NCI-H2227 (cell line): ENCODE measurements at regions not wholly inside any gene's neighbourhood (a gene's known extent, or its start where the extent isn't known, plus 50 kb on each side); places are given as distances from the start of the nearest gene placed in this dataset.
"Not testable (repeated sequence)": the region's sequence is repeated elsewhere in the genome, so short reads cannot be mapped to it uniquely, and the experiment has no call there.

ENCODE experiments used
- DNase-seq: peaks from one replicate; lab custom pipeline; 2025; ENCODE audit not compliant: unreplicated experiment; lab: John Stamatoyannopoulos, UW

- DNase-seq, result no peak
Measured at GRCh38 chr14:50014809-50015430, 101.5 kb downstream of the VCPKMT start.

DNA sequence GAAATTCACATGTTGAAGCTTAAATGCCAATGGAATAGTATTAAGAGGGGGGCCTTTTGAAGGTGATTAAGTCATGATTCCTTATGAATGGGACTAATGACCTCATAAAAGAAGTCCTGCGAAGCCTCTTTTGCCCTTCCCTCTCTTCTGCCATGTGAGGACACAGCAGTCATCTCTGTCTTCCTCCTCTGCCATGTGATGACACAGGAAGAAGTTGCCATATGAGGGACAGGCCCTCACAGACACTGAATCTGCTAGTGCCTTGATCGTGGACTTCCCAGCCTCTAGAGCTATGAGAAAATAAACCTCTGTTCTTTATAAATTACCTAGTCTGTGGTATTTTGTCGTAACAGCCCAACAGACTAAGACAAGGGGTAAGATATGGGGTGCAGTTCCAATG, 100.7 kb downstream of the VCPKMT start:
- no peak for DNase-seq

DNA sequence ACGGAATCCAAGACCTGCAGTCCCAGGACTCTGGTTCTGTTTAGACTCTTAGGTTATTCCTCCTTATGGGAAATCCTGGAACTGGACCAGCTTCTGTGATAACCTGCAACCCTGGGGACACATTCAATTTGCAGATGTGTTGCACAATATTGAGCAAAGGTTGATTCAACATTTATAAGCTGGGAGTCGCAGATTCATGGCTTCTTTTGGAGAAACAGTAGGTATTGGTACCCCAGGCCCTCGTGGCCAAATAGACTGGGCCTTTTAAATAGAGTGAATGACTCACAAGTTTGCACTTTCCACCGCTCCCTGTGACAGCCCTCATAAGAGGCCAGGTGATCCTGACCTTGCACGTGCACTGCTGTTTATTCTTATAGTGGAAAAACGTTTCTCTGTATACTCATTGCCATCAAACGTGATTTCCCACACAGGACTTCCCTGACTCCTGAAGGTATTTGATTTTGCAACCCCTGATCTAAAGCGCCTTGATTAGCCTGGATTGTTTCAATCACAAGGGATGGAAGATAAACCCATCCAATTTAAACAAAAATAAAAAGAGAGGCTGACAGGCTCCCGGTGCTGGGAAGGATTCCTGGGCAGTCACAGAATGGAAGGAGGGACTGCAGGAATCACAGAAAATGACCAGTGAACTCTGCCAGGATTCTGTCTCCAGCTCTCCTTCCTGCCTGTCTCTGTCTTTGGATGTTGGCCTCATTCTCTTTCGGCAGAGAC, 98.0 kb downstream of the VCPKMT start:
- DNase-seq, result no peak

DNA sequence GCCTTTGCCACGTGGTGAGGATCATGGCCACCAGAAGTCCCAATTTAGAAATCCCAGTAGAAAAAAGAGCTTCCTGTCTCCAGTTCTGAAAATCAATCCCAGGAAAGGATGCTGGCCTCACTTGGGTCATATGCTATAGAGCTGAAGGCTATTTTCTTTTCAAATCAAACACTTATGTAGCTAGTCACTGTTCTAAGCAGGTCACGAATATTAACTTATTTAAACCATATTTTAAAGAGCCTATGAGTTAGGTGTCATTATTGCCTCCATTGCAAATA, 97.5 kb downstream of the VCPKMT start:
- DNase-seq, result no peak

DNA sequence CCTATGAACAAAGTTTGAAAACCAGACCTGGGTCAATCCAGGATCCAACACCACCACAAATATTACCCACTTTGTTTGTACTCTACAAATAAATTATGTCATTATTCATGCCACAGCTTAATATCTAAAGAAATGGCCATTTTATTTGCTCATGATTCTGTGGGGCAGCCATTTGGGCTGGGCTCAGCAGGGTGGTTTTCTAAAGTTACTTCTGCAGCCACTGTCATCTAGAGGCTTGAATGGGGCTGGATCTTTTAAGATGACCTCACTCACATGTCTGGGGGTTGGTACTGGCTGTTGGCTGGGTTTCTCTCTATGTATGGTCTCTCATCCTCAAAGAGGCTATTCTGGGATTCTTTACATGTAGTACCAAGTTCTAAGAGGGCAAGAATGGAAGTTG, 96.2 kb downstream of the VCPKMT start:
- DNase-seq, result no peak

DNA sequence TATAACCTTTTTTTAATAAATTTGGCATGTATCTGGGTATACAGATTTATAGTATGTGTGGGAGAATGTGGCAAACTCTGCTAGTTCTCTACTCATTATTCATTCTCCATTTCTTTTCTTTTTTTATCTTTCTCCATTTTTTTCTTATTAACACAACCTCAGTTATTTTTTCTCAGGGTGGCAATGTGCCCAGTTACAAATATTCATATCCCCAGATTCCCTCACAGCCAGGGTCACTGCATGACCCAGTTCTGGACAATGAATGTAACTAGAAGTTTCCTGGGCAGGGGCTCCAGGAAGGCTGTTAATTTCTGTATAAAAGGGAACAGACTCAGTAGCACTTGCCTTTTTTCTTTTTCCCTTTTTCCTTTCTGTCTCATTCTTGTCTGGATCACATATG, 95.6 kb downstream of the VCPKMT start:
- DNase-seq, result no peak

GRCh38 chr14:50021261-50022031, 94.9 kb downstream of the VCPKMT start:
- DNase-seq, result no peak

GRCh38 chr14:50022661-50023060, 93.7 kb downstream of the VCPKMT start:
- DNase-seq, result no peak

- no peak for DNase-seq
Measured at GRCh38 chr14:50023671-50024490, 92.5 kb downstream of the VCPKMT start.

DNA sequence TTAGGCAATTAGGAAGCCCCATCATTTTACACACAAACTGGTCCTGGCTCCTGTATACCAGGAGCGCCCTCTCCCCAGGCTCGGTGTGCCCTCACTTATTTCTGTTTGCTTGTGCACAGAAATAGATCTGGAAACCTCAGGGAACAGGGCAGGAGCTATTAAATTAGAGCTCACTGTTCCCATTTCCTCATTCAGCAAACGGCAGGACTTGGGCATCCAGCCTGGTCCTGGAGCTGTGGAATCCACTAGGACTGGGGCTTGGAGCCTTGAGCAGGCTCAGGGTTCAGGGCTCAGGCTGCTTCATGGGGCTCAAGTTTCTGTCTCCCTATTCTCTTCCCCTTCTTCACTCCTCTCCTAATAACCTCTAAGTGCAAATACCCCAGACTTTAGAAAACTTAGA, 91.3 kb downstream of the VCPKMT start:
- DNase-seq, result no peak

DNA sequence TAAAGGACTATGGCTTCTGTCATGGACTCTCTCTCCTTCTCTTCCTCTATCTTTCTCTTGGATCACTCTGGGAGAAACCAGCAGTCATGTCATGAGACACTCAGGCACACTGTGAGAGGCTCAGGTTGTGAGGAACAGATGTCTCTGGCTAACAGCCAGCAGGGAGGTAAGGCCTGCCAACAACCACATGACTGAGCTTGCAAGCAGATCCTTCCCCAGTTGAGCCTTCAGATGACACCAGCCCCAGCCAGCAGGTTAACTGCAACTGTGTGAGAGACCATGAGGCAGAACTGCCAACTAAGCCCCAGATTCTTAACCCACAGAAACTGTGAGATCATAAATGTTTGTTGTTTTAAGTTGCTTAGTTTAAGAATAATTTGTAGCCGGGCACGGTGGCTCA, 90.6 kb downstream of the VCPKMT start:
- no peak for DNase-seq

GRCh38 chr14:50026396-50026795, 90.0 kb downstream of the VCPKMT start:
- no peak for DNase-seq

DNA sequence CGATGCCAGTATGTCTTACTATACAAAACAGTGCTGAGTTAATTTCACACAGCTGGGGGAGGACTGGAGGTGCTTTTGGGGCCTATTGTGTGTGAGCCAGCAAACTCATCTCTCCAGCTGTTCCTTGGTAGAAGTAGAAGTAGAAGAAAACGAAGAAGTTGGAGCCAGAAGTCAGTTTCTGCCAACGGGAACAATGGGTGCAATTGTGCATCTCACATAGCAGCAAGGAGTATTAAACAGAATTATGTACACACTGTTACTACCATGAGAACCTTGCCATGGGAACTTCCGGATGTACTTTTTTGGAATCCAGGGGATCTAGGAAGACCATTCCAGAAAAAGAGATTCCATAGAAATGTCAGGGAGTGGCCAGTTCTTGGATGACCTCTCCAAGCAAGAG, 88.6 kb downstream of the VCPKMT start:
- no peak for DNase-seq

DNA sequence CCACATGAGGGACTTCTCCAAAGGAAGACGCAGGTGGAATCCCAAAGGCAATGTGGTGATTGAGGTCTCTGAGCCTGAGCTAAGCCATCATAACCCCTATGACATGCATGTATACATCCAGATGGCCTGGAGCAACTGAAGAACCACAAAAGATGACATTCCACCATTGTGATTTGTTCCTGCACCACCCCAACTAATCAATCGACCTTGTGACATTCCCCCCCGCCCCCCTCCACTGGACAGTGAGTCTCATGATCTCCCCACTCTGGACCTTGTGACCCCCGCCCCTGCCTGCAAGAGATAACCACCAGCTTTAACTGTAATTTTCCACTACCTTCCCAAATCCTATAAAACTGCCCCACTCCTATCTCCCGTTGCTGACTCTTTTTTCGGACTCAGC, 87.9 kb downstream of the VCPKMT start:
- no peak for DNase-seq

DNA sequence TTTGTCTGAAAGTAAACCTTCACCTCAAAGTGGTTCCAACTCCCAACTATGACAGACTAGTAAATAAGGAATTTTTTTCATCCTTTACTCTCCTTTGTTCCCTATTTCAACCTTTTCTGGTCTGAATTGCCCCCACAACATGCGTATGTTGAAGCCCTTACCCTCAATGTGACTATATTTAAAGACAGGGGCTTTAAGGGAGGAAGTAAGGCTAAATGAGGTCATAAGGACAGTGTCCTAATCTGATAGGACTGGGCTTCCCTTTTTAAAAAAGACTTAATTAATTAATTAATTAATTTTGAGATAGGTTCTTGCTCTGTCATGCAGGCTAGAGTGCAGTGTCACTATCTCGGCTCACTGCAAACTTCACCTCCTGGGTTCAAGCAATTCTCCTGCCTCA, 86.3 kb downstream of the VCPKMT start:
- DNase-seq, result no peak

- not testable (repeated sequence) for DNase-seq
Measured at GRCh38 chr14:50030911-50031310, 85.5 kb downstream of the VCPKMT start.

DNA sequence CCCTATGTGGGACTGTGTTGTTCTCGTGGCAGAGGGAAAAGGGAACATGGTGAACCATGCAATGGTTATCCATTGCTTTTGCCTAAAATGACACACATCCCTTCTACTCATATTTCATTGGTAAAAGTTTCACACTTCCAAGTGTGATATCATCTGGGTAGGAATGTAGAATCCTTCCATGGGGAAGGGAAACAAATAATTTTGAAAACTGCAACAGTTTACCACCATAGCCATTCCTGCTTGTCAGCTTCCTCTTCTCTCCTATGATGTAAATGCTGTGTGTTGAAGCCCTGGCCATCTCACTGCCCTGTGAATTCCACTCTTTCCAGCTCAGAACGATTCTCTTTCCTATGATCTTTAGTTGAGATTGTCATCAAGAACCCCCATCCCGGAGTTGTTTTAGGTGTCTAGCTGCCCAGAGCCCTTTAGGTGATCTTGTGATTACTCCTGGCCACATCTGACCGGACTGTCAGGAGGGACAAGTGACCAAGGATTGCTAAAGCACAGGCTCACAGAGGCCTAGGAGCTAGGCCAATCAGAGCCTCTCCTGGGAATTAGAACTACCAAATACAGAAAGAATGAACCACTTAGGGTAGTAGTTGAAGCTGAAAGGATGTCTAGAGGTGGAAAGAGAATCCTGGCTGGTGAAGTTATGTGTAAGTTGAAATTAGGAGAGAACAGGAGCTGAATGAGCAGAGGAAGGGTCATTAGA, 84.6 kb downstream of the VCPKMT start:
- DNase-seq, result no peak

DNA sequence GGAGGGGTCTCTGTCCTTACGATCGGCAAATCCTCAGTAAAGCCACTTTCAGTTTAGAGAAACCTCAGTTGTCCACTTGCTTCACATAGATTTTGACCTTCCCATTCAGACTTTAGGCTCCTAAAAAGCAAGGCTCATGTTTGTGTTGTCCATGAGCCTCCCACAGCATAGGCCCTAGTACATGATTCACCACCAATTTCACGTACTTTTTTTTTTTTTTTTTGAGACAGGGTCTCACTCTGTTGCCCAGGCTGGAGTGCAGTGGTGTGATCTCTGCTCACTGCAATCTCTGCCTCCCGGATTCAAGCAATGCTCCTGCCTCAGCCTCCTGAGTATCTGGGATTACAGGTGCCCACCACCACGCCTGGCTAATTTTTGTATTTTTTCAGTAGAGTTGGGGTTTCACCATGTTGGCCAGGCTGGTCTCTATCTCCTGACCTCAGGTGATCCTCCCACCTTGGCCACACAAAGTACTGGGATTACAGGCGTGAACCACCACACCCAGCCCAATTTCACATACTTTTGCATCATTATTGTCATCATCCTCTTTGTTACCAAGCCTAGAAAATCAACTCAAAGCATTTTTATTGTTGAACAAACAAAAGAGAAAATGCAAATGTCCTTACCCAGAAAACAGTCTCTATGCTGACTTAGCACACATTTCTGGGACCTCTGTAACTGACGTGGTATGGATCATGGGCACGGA, 83.8 kb downstream of the VCPKMT start:
- not testable (repeated sequence) for DNase-seq

DNA sequence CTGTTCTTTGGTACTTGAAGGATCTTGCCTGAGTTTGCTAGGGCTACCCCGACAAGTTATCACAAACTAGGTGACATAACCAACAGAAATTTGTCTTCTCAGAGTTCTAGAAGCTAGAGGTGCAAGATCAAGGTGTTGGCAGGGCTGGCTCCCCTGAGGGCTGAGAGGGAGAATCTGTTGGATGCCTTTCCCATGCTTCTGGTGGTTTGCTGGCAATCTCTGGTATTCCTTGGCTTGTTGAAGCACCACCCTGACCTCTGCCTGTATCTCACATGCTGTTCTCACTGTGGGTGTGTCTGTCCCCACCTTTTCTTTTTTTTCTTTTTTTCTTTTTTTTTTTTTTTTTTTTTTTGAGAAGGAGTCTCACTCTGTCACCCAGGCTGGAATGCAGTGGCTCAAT, 81.2 kb downstream of the VCPKMT start:
- DNase-seq, result no peak

GRCh38 chr14:50036211-50036610, 80.2 kb downstream of the VCPKMT start:
- DNase-seq, result no peak
